ENCODE measurements at regions not wholly inside any gene's neighbourhood (a gene's known extent, or its start where the extent isn't known, plus 50 kb on each side); places are given as distances from the start of the nearest gene placed in this dataset.

DNA sequence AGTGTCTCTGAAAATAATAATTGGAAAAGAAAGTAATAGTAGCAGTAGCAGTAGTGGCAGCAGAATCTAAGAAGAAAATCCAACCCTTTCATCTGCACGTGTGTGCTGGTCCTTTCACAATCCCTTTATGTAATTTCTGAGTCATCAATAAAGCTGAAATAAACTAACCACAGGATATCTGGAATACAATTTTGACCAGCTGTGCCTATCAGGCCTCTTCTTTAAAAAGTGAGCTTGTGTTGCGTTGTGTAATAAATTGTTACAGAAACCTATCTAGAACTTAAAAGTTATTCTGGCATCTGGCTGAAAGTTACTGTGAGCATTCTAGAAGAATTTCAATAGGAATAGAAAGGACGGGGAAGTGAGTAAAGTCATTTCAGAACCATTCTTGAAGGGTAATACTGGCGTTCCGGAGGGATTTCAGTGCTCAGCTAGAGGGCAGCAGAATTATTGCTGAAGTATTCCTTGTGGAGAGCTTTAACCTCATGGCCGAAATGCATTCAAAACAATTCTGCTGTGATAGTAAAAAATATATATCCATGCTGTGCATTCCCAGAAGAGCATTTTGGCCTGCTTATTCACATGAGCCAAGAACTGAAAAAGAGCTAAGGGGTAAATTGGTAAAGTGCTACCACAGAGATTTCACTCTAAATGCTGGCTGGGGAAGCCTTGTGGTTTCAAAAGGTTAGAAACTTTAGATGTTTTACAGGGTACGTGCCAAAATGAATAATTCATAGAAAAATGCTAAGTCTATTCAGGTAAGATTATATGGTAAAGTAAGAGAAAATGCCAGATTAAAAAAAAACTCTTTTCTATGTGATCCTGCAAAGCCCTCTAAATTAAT lies 260.6 kb downstream of the NKX6-1 start:
- Histone ChIP-seq H2AFZ (replicated peaks; ENCODE audit: low read length, poor library complexity) (no peak overlapping the region), H2BK20ac (ENCODE audit: low read depth, low read length) (no peak overlapping the region), H3K9me1 (ENCODE audit: insufficient read depth, low read length) (no peaks in the 10 kb centered on the region), H4K5ac (ENCODE audit: low read depth, low read length) (no peak overlapping the region), H2BK5ac (ENCODE audit: low read depth, low read length, poor library complexity, severe bottlenecking) (no peak overlapping the region), H3K56ac (ENCODE audit: extremely low read depth, insufficient read depth, low read length) (no peak overlapping the region), H3K14ac (replicated peaks; ENCODE audit: low read depth, low read length) (no peak overlapping the region), H3K9me3 (ENCODE audit: control insufficient read depth, insufficient read depth, low read length) (no peaks in the 10 kb centered on the region), H2AK9ac (replicated peaks; ENCODE audit: low read depth, low read length, poor library complexity) (no peak overlapping the region), H2BK15ac (ENCODE audit: low read depth, low read length) (no peak overlapping the region), H3K36me3 (ENCODE audit: control insufficient read depth, insufficient read depth, low read length) (no peaks in the 10 kb centered on the region), H2AK5ac (ENCODE audit: low read depth, low read length) (no peak overlapping the region), H3K4me1 (ENCODE audit: control insufficient read depth, insufficient read depth, low read length) (no peaks in the 10 kb centered on the region), H3K4me2 (ENCODE audit: low read depth, low read length) (no peak overlapping the region), H3K9ac (ENCODE audit: low read depth, low read length) (no peak overlapping the region), H3K23ac (ENCODE audit: low read depth, low read length) (no peak overlapping the region), H3K4me3 (ENCODE audit: insufficient read depth, low read depth, low read length) (no peak overlapping the region), H3K18ac (ENCODE audit: low read depth, low read length) (no peak overlapping the region), H4K20me1 (ENCODE audit: insufficient read depth, low read length) (no peaks in the 10 kb centered on the region), H3K27ac (ENCODE audit: insufficient read depth, low read length) (no peak overlapping the region), H3K4ac (ENCODE audit: low read depth, low read length) (no peak overlapping the region), H2BK120ac (ENCODE audit: low read depth, low read length) (no peak overlapping the region), H3K27me3 (ENCODE audit: control insufficient read depth, insufficient read depth, low read length) (no peaks in the 10 kb centered on the region), H4K8ac (ENCODE audit: low read depth in 2 of 2, low read length in 2 of 2) (no peak overlapping the region), H3K79me1 (ENCODE audit: low read depth in 1 of 2, low read length in 2 of 2) (no peaks in the 10 kb centered on the region), H4K91ac (ENCODE audit: insufficient read depth, low read depth, low read length) (no peak overlapping the region)
- in situ Hi-C loops (cut with MboI; ENCODE audit: low sequenced_read_pairs), result no loop called here
- TF ChIP-seq MXI1 (IDR thresholded peaks at IDR 0.05; ENCODE audit: borderline replicate concordance, low read depth, low read length) (no peak), BHLHE40 (IDR thresholded peaks at IDR 0.05; ENCODE audit: low read depth, low read length) (peak; percentile 60)
- dilution Hi-C loops (cut with HindIII; ENCODE audit: low sequenced_read_pairs, unreplicated experiment), result no loop called here
- ChIA-PET POLR2A (ENCODE audit: unreplicated experiment) (no interaction called here), CTCF (no interaction called here)
- BruUV-seq (replicated peaks), result no TSS peak
- intact Hi-C loops (cut with micrococcal nuclease), result no loop called here
- peak; percentile 21 for DNase-seq
- WGBS, 2 experiments (ENCODE audit: extremely low coverage in 2 of 2, insufficient read length in 1 of 2), result no CpG with 5 or more reads among the region's 7 CpGs
- no peak for ATAC-seq (ENCODE audit: low read depth)

Measured in IMR-90 (cell line).